ENCODE measurements at regions not wholly inside any gene's neighbourhood (a gene's known extent, or its start where the extent isn't known, plus 50 kb on each side); places are given as distances from the start of the nearest gene placed in this dataset.

GRCh38 chr5:155068616-155069100 lies 55.1 kb downstream of the KIF4B start:
- Histone ChIP-seq H3K36me3 (ENCODE audit: low read length) (no peaks in the 10 kb centered on the region), H3K9ac (ENCODE audit: low read length) (no peak overlapping the region), H3K79me2 (ENCODE audit: insufficient read depth, low read length) (no peaks in the 10 kb centered on the region)

DNA sequence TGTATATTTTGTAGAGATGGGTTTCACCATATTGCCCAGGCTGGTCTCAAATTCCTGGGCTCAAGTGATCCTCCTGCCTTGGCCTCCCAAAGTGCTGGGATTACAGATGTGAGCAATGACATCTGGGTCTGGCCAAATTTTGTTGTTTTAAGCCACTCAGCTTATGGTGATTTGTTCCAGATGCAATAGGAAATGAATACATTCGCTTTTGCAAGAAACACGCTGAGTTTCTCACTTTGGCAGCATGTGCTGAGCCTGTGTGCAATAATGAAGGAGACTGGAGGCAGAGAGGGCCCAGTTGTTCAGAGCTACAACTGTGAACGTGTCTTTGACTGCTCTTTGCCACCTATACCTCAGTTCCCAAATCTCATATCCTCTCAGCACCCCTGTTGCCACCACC lies 56.4 kb downstream of the KIF4B start:
- no peak for TF ChIP-seq EZH2phosphoT487 (conservative IDR thresholded peaks at IDR 0.05; ENCODE audit: low read length)
- TF ChIP-seq CTCF (IDR thresholded peaks at IDR 0.05; ENCODE audit: insufficient read depth, low read length, poor library complexity, severe bottlenecking), result no peak
- Histone ChIP-seq H3K79me2 (ENCODE audit: insufficient read depth, low read length) (no peaks in the 10 kb centered on the region), H3K4me2 (ENCODE audit: low read depth, low read length, poor library complexity, severe bottlenecking) (no peak overlapping the region), H3K9ac (ENCODE audit: low read length) (no peak overlapping the region), H3K36me3 (ENCODE audit: low read length) (no peaks in the 10 kb centered on the region), H3K9me2 (replicated peaks; ENCODE audit: insufficient read depth, low read length) (no peaks in the 10 kb centered on the region), H2AFZ (ENCODE audit: low read depth, low read length, severe bottlenecking) (no peak overlapping the region), H4K20me1 (ENCODE audit: low read depth, low read length) (no peaks in the 10 kb centered on the region), H3K27ac (ENCODE audit: low read depth, low read length) (no peak overlapping the region), H3K4me3 (ENCODE audit: insufficient read depth, low read length, poor library complexity, severe bottlenecking) (no peak overlapping the region), H3K9me3 (ENCODE audit: insufficient read depth, low read length) (no peaks in the 10 kb centered on the region), H3K27me3 (ENCODE audit: low read length) (no peaks in the 10 kb centered on the region), H3F3A (ENCODE audit: insufficient read depth) (no peaks in the 10 kb centered on the region)

More at GRCh38 chr5:155068616-155069100, 55.1 kb downstream of the KIF4B start:
- Histone ChIP-seq H3K4me3 (ENCODE audit: insufficient read depth, low read length, poor library complexity, severe bottlenecking) (no peak overlapping the region), H3K9me3 (ENCODE audit: insufficient read depth, low read length) (no peaks in the 10 kb centered on the region), H3K9me2 (replicated peaks; ENCODE audit: insufficient read depth, low read length) (no peaks in the 10 kb centered on the region), H2AFZ (ENCODE audit: low read depth, low read length, severe bottlenecking) (no peak overlapping the region), H3K4me2 (ENCODE audit: low read depth, low read length, poor library complexity, severe bottlenecking) (no peak overlapping the region), H3F3A (ENCODE audit: insufficient read depth) (no peaks in the 10 kb centered on the region), H3K27ac (ENCODE audit: low read depth, low read length) (no peak overlapping the region), H4K20me1 (ENCODE audit: low read depth, low read length) (no peaks in the 10 kb centered on the region), H3K27me3 (ENCODE audit: low read length) (no peaks in the 10 kb centered on the region)
- no peak for TF ChIP-seq CTCF (IDR thresholded peaks at IDR 0.05; ENCODE audit: insufficient read depth, low read length, poor library complexity, severe bottlenecking)
- no peak for TF ChIP-seq EZH2phosphoT487 (conservative IDR thresholded peaks at IDR 0.05; ENCODE audit: low read length)

DNA sequence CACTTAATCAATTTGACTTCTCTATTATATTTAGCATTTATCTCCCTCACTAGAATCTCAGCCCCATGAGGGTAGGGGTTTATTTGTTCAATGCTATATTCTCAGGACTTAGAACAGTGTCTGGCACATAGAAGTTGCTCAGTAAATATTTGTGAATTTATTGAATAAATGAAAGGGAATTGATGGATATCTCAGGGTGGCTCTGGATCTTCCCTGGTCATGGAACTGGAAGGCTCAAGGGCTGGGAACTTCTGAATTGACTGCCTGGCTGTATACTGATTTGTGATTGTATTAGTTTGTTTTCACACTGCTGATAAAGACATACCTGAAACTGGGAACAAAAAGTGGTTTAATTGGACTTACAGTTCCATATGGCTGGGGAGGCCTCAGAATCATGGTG lies 57.2 kb downstream of the KIF4B start:
- no peaks in the 10 kb centered on the region for H3K79me2 ChIP-seq (ENCODE audit: insufficient read depth, low read length)
- H3F3A ChIP-seq (ENCODE audit: insufficient read depth), result no peaks in the 10 kb centered on the region
- no peak overlapping the region for H3K27ac ChIP-seq (ENCODE audit: low read depth, low read length)
- H4K20me1 ChIP-seq (ENCODE audit: low read depth, low read length), result no peaks in the 10 kb centered on the region
- H3K9me2 ChIP-seq (replicated peaks; ENCODE audit: insufficient read depth, low read length), result no peaks in the 10 kb centered on the region
- no peaks in the 10 kb centered on the region for H3K36me3 ChIP-seq (ENCODE audit: low read length)
- no peak overlapping the region for H3K4me2 ChIP-seq (ENCODE audit: low read depth, low read length, poor library complexity, severe bottlenecking)
- H3K4me3 ChIP-seq (ENCODE audit: insufficient read depth, low read length, poor library complexity, severe bottlenecking), result no peak overlapping the region
- no peaks in the 10 kb centered on the region for H3K9me3 ChIP-seq (ENCODE audit: insufficient read depth, low read length)
- H2AFZ ChIP-seq (ENCODE audit: low read depth, low read length, severe bottlenecking), result no peak overlapping the region
- TF ChIP-seq EZH2phosphoT487 (conservative IDR thresholded peaks at IDR 0.05; ENCODE audit: low read length), result no peak
- TF ChIP-seq CTCF (IDR thresholded peaks at IDR 0.05; ENCODE audit: insufficient read depth, low read length, poor library complexity, severe bottlenecking), result no peak
- H3K27me3 ChIP-seq (ENCODE audit: low read length), result no peaks in the 10 kb centered on the region
- no peak overlapping the region for H3K9ac ChIP-seq (ENCODE audit: low read length)
